IMR-90 (cell line): ENCODE measurements at regions not wholly inside any gene's neighbourhood (a gene's known extent, or its start where the extent isn't known, plus 50 kb on each side); places are given as distances from the start of the nearest gene placed in this dataset.

Experiments used
- BHLHE40 ChIP-seq: fragments of 150-350 bp; IDR thresholded peaks from 2 replicates; pipeline ENCODE4 v1.6.1; 2016; ENCODE audit warnings: mild to moderate bottlenecking, low read depth, low read length
- CEBPB ChIP-seq: IDR thresholded peaks from 2 replicates; pipeline ENCODE4 v1.6.1; 2012; ENCODE audit warnings: low read depth, low read length, improper control_type of control experiment
- CTCF ChIP-seq: conservative IDR thresholded peaks from 2 replicates; pipeline ENCODE4 v1.5.1; 2012; ENCODE audit warnings: mild to moderate bottlenecking, low read depth, low read length, improper control_type of control experiment
- FOS ChIP-seq: fragments of 150-350 bp; IDR thresholded peaks from 2 replicates; pipeline ENCODE4 v1.6.1; 2016; ENCODE audit warnings: low read depth, low read length
- MAFK ChIP-seq: IDR thresholded peaks from 2 replicates; pipeline ENCODE4 v1.6.1; 2012; ENCODE audit warnings: low read depth, low read length, improper control_type of control experiment
- MAZ ChIP-seq: IDR thresholded peaks from 2 replicates; pipeline ENCODE4 v1.6.1; 2012; ENCODE audit warnings: low read depth, mild to moderate bottlenecking, low read length, improper control_type of control experiment, moderate library complexity, borderline replicate concordance
- MXI1 ChIP-seq: IDR thresholded peaks from 2 replicates; pipeline ENCODE4 v1.6.1; 2012; ENCODE audit warnings: low read depth, mild to moderate bottlenecking, low read length, moderate library complexity, borderline replicate concordance
- POLR2A ChIP-seq: IDR thresholded peaks from 2 replicates; pipeline ENCODE4 v1.6.1; 2012; ENCODE audit warnings: mild to moderate bottlenecking, low read depth, low read length
- RAD21 ChIP-seq: IDR thresholded peaks from 2 replicates; pipeline ENCODE4 v1.6.1; 2012; ENCODE audit warnings: low read length, improper control_type of control experiment
- RCOR1 ChIP-seq: IDR thresholded peaks from 2 replicates; pipeline ENCODE4 v1.6.1; 2012; ENCODE audit warnings: mild to moderate bottlenecking, low read length, improper control_type of control experiment; ENCODE audit not compliant: insufficient replicate concordance
- SMC3 ChIP-seq: fragments of 150-350 bp; IDR thresholded peaks from 2 replicates; pipeline ENCODE4 v1.6.1; 2016; ENCODE audit warnings: low read depth, mild to moderate bottlenecking, antibody characterized with exemption, low read length, moderate library complexity

- TF ChIP-seq CTCF: no peak
- no peak for TF ChIP-seq RAD21
- no peak for TF ChIP-seq MAZ
- TF ChIP-seq RCOR1: no peak
- no peak for TF ChIP-seq BHLHE40
- TF ChIP-seq CEBPB: no peak
- no peak for TF ChIP-seq POLR2A
- peak; percentile 34; the same call in 1 of the 2 replicates for TF ChIP-seq FOS
- no peak for TF ChIP-seq SMC3
- TF ChIP-seq MXI1: no peak
- TF ChIP-seq MAFK: no peak
These were observed 54.3 kb upstream of the TET2 start for GRCh38 chr4:105092356-105092755.
